ENCODE measurements at regions not wholly inside any gene's neighbourhood (a gene's known extent, or its start where the extent isn't known, plus 50 kb on each side); places are given as distances from the start of the nearest gene placed in this dataset.

GRCh38 chr2:85951351-85952067 lies 62.7 kb upstream of the ST3GAL5 start:
- in situ Hi-C loops (cut with MboI) (no loop called here), intact Hi-C loops (cut with micrococcal nuclease; ENCODE audit: unreplicated experiment) (no loop called here)
- H3K27me3 ChIP-seq (replicated peaks in 1 of 2; ENCODE audit: control insufficient read depth in 2 of 2, insufficient read depth in 2 of 2, low read length in 1 of 2): no peaks in the 10 kb centered on the region
- H3K4me3 ChIP-seq: no peak overlapping the region
- H4K20me1 ChIP-seq (ENCODE audit: control insufficient read depth, insufficient read depth): no peaks in the 10 kb centered on the region
- H3K4me2 ChIP-seq (ENCODE audit: control insufficient read depth, insufficient read depth): no peak overlapping the region
- no peaks in the 10 kb centered on the region; the same call in 2 of the 3 replicates for H3K9me3 ChIP-seq (replicated peaks; ENCODE audit: control insufficient read depth, insufficient read depth, low read length)
- SMC1A ChIA-PET (ENCODE audit: uncharacterized antibody, unreplicated experiment): interaction anchor here (0.7 to 2.4 kb wide), 5 partner anchors 8 to 123 kb away, joined by 3 to 6 read pairs (median 3); no protein-coding TSS in a partner anchor
- H2AFZ ChIP-seq (ENCODE audit: control insufficient read depth, low read depth, low read length): no peak overlapping the region
- CTCF ChIA-PET: no interaction called here
- H3K9ac ChIP-seq (ENCODE audit: control insufficient read depth, insufficient read depth, low read length): no peak overlapping the region
- DNase-seq (ENCODE audit: low read depth, low spot score) (no peak), FAIRE-seq (peak; percentile 47), ATAC-seq (no peak)
- no TSS peak for BruUV-seq (replicated peaks)
- no peaks in the 10 kb centered on the region for H3K36me3 ChIP-seq (ENCODE audit: control insufficient read depth in 2 of 2, insufficient read depth in 2 of 2, low read length in 1 of 2)
- RAD21 ChIA-PET (ENCODE audit: unreplicated experiment): interaction anchor here (1.1 kb wide), 1 partner anchor 62 kb away, joined by 6 read pairs; the partner anchor contains the start of gene ST3GAL5
- H3K79me2 ChIP-seq (ENCODE audit: control insufficient read depth, insufficient read depth, low read length): no peaks in the 10 kb centered on the region
- H3K27ac ChIP-seq (ENCODE audit: control insufficient read depth, insufficient read depth): no peak overlapping the region
- no peaks in the 10 kb centered on the region for H3K4me1 ChIP-seq (ENCODE audit: control insufficient read depth, insufficient read depth, low read length)
- POLR2A ChIA-PET: interaction anchor here (1.1 kb wide), 1 partner anchor 14 kb away, joined by 3 read pairs; no protein-coding TSS in a partner anchor
- 49% methylated on average over 11 of the region's 11 CpGs for WGBS (ENCODE audit: insufficient coverage, insufficient replicate concordance, low lambda C conversion rate, missing lambda C conversion rate)
- no peak for TF ChIP-seq IKZF2 (IDR thresholded peaks at IDR 0.05)
- TF ChIP-seq WRNIP1 (IDR thresholded peaks at IDR 0.05; ENCODE audit: borderline replicate concordance, low read depth, low read length): no peak
- TF ChIP-seq RAD51 (IDR thresholded peaks at IDR 0.05): no peak
- no peak for TF ChIP-seq BACH1 (IDR thresholded peaks at IDR 0.05; ENCODE audit: borderline replicate concordance)
- no peak for TF ChIP-seq IKZF1 (conservative IDR thresholded peaks at IDR 0.05)
- no peak for TF ChIP-seq TARDBP (IDR thresholded peaks at IDR 0.05; ENCODE audit: borderline replicate concordance)
- TF ChIP-seq, protein P1, sequence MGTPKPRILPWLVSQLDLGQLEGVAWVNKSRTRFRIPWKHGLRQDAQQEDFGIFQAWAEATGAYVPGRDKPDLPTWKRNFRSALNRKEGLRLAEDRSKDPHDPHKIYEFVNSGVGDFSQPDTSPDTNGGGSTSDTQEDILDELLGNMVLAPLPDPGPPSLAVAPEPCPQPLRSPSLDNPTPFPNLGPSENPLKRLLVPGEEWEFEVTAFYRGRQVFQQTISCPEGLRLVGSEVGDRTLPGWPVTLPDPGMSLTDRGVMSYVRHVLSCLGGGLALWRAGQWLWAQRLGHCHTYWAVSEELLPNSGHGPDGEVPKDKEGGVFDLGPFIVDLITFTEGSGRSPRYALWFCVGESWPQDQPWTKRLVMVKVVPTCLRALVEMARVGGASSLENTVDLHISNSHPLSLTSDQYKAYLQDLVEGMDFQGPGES (IDR thresholded peaks at IDR 0.05): no peak
- no peak for TF ChIP-seq NFYA (IDR thresholded peaks at IDR 0.05; ENCODE audit: borderline replicate concordance, low read depth, low read length)
- no peak for TF ChIP-seq SREBF1 (IDR thresholded peaks at IDR 0.05; ENCODE audit: low read length)
- TF ChIP-seq TBL1XR1 (IDR thresholded peaks at IDR 0.05; ENCODE audit: low read depth, low read length): no peak
- no peak for TF ChIP-seq KDM1A (IDR thresholded peaks at IDR 0.05; ENCODE audit: borderline replicate concordance)
- TF ChIP-seq CBFB (IDR thresholded peaks at IDR 0.05; ENCODE audit: low read depth): no peak
- TF ChIP-seq GABPA (IDR thresholded peaks at IDR 0.05; ENCODE audit: low read depth): no peak
- TF ChIP-seq, protein P2, sequence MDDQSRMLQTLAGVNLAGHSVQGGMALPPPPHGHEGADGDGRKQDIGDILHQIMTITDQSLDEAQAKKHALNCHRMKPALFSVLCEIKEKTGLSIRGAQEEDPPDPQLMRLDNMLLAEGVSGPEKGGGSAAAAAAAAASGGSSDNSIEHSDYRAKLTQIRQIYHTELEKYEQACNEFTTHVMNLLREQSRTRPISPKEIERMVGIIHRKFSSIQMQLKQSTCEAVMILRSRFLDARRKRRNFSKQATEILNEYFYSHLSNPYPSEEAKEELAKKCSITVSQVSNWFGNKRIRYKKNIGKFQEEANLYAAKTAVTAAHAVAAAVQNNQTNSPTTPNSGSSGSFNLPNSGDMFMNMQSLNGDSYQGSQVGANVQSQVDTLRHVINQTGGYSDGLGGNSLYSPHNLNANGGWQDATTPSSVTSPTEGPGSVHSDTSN (IDR thresholded peaks at IDR 0.05; ENCODE audit: insufficient replicate concordance, low read depth, low read length): no peak
- no peak for TF ChIP-seq ZBTB40 (IDR thresholded peaks at IDR 0.05; ENCODE audit: borderline replicate concordance)

All from GM12878 (cell line).